ENCODE measurements at regions not wholly inside any gene's neighbourhood (a gene's known extent, or its start where the extent isn't known, plus 50 kb on each side); places are given as distances from the start of the nearest gene placed in this dataset.

- Mint-ChIP-seq H3K9me3 (peaks cover 0 to 26% (median 13%) of the 10 kb centered on the region in 8 donors), H3K36me3 (no peaks in the 10 kb centered on the region), H3K4me1 (no peaks in the 10 kb centered on the region), H3K27ac (no peak overlapping the region), H3K4me3 (no peak overlapping the region), H3K27me3 (no peaks in the 10 kb centered on the region)
- ChIA-PET CTCF (ENCODE audit: partially characterized antibody) (no interaction called here), POLR2A (ENCODE audit: partially characterized antibody) (no interaction called here)
- Histone ChIP-seq H3K9me3 (ENCODE audit: control insufficient read depth in 1 of 2, low read length in 2 of 2) (no peaks in the 10 kb centered on the region), H3K27ac (ENCODE audit: low read depth, low read length) (no peak overlapping the region), H3K27me3 (ENCODE audit: insufficient read depth, low read length) (no peaks in the 10 kb centered on the region), H3K36me3 (ENCODE audit: insufficient read depth, low read length) (no peaks in the 10 kb centered on the region), H3K4me1 (ENCODE audit: insufficient read depth, low read length) (no peaks in the 10 kb centered on the region), H3K4me3 (ENCODE audit: low read length in 2 of 2) (no peak overlapping the region)
- intact Hi-C loops (cut with micrococcal nuclease): no loop called here
- DNase-seq: no peak
These were observed 1025.2 kb downstream of the CDH11 start for GRCh38 chr16:64096689-64097088.

DNA sequence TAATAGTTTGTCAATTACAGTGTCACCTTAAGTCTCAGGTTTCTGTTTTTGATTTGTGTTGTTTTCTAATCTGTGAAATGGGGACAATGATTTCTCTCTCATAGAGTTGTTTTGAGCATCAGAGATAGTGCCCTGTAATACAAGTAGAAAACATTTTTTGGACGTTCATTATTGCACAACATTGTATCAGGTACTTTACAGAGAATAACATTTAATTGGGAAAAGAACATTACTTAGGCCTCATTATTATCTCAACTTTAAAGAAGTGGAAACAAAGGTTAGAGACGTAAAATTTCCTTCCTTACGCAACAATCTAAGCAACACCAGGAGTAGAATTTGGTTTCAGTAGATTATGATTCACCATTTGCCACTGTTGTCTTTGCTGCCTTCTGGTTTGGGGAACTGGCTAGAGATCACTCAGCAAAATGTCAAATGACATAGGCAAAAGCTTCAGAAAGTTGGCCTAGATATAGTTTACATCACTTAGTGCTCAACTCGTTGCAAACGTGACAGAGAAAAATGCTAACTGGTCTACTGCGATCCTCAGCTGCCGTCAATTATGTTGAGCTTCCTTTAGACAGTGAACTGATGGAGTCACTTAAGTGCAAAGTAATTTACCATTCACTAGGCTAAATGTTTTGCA lies 1026.8 kb downstream of the CDH11 start:
- Mint-ChIP-seq H3K4me1 (no peaks in the 10 kb centered on the region), H3K36me3 (no peaks in the 10 kb centered on the region), H3K27me3 (no peaks in the 10 kb centered on the region), H3K27ac (no peak overlapping the region), H3K4me3 (no peak overlapping the region), H3K9me3 (peaks cover 0 to 26% (median 15%) of the 10 kb centered on the region in 8 donors)
- Histone ChIP-seq H3K4me3 (ENCODE audit: low read length in 2 of 2) (no peak overlapping the region), H3K27me3 (ENCODE audit: insufficient read depth, low read length) (no peaks in the 10 kb centered on the region), H3K9me3 (ENCODE audit: control insufficient read depth in 1 of 2, low read length in 2 of 2) (no peaks in the 10 kb centered on the region), H3K36me3 (ENCODE audit: insufficient read depth, low read length) (no peaks in the 10 kb centered on the region), H3K4me1 (ENCODE audit: insufficient read depth, low read length) (no peaks in the 10 kb centered on the region), H3K27ac (ENCODE audit: low read depth, low read length) (no peak overlapping the region)
- intact Hi-C loops (cut with micrococcal nuclease): no loop called here
- CTCF ChIA-PET (ENCODE audit: partially characterized antibody): no interaction called here
- no peak for DNase-seq
- POLR2A ChIA-PET (ENCODE audit: partially characterized antibody): no interaction called here

- DNase-seq: no peak
- no peak overlapping the region for H3K4me3 ChIP-seq (ENCODE audit: low read length in 2 of 2)
- H3K4me1 ChIP-seq (ENCODE audit: insufficient read depth, low read length): no peaks in the 10 kb centered on the region
- H3K4me3 Mint-ChIP-seq: no peak overlapping the region
- no peak overlapping the region for H3K27ac Mint-ChIP-seq
- no peaks in the 10 kb centered on the region for H3K27me3 ChIP-seq (ENCODE audit: insufficient read depth, low read length)
- ChIA-PET CTCF (ENCODE audit: partially characterized antibody) (no interaction called here), POLR2A (ENCODE audit: partially characterized antibody) (no interaction called here)
- H3K4me1 Mint-ChIP-seq: no peaks in the 10 kb centered on the region
- no peaks in the 10 kb centered on the region for H3K36me3 ChIP-seq (ENCODE audit: insufficient read depth, low read length)
- intact Hi-C loops (cut with micrococcal nuclease): no loop called here
- H3K9me3 Mint-ChIP-seq: peaks cover 0 to 22% (median 15%) of the 10 kb centered on the region in 8 donors
- H3K27me3 Mint-ChIP-seq: no peaks in the 10 kb centered on the region
- H3K9me3 ChIP-seq (ENCODE audit: control insufficient read depth in 1 of 2, low read length in 2 of 2): no peaks in the 10 kb centered on the region
- no peaks in the 10 kb centered on the region for H3K36me3 Mint-ChIP-seq
- no peak overlapping the region for H3K27ac ChIP-seq (ENCODE audit: low read depth, low read length)
These were observed 1027.5 kb downstream of the CDH11 start for GRCh38 chr16:64094181-64094965.

- Mint-ChIP-seq H3K27ac (no peak overlapping the region), H3K9me3 (peaks cover 0 to 37% (median 19%) of the 10 kb centered on the region in 8 donors), H3K4me1 (no peaks in the 10 kb centered on the region), H3K27me3 (no peaks in the 10 kb centered on the region), H3K36me3 (peaks cover 0 to 1% of the 10 kb centered on the region in 2 donors), H3K4me3 (no peak overlapping the region)
- no peak overlapping the region for H3K4me3 ChIP-seq (ENCODE audit: low read length in 2 of 2)
- no peak for DNase-seq
- no peaks in the 10 kb centered on the region for H3K27me3 ChIP-seq (ENCODE audit: insufficient read depth, low read length)
- intact Hi-C loops (cut with micrococcal nuclease): no loop called here
- ChIA-PET CTCF (ENCODE audit: partially characterized antibody) (interaction anchor here (1.3 kb wide), 1 partner anchor 56 kb away, joined by 3 read pairs; no protein-coding TSS in a partner anchor), POLR2A (ENCODE audit: partially characterized antibody) (no interaction called here)
- H3K4me1 ChIP-seq (ENCODE audit: insufficient read depth, low read length): no peaks in the 10 kb centered on the region
- H3K27ac ChIP-seq (ENCODE audit: low read depth, low read length): no peak overlapping the region
- no peaks in the 10 kb centered on the region for H3K9me3 ChIP-seq (ENCODE audit: control insufficient read depth in 1 of 2, low read length in 2 of 2)
- no peaks in the 10 kb centered on the region for H3K36me3 ChIP-seq (ENCODE audit: insufficient read depth, low read length)
These were observed 1029.6 kb downstream of the CDH11 start for GRCh38 chr16:64092271-64092670.

DNA sequence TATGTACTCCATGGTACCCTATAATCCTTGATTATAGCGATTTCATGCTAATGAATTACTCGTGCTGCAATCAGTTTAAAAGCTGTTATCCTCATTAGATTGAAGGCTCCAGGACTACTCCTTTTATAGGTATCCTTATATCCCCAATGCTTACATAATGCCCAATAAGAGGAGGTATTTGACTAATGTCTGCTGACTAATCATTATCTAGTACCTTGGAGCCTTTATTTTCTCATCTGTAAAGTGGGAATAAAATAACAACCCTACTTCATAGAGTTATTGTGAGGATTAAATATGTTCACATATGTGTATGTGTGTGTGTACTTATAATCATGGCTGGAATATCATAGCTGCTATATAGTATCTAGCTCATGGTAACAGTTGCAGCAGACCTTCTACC lies 1031.5 kb downstream of the CDH11 start:
- POLR2A ChIA-PET (ENCODE audit: partially characterized antibody): no interaction called here
- Mint-ChIP-seq H3K27ac (no peak overlapping the region), H3K4me3 (no peak overlapping the region), H3K9me3 (peaks cover 0 to 50% (median 22%) of the 10 kb centered on the region in 8 donors), H3K4me1 (no peaks in the 10 kb centered on the region), H3K27me3 (no peaks in the 10 kb centered on the region), H3K36me3 (peaks cover 0 to 1% of the 10 kb centered on the region in 2 donors)
- intact Hi-C loops (cut with micrococcal nuclease): no loop called here
- Histone ChIP-seq H3K27ac (ENCODE audit: low read depth, low read length) (no peak overlapping the region), H3K9me3 (ENCODE audit: control insufficient read depth in 1 of 2, low read length in 2 of 2) (no peaks in the 10 kb centered on the region), H3K4me1 (ENCODE audit: insufficient read depth, low read length) (no peaks in the 10 kb centered on the region), H3K36me3 (ENCODE audit: insufficient read depth, low read length) (no peaks in the 10 kb centered on the region), H3K27me3 (ENCODE audit: insufficient read depth, low read length) (no peaks in the 10 kb centered on the region), H3K4me3 (ENCODE audit: low read length in 2 of 2) (no peak overlapping the region)
- no peak for DNase-seq
- CTCF ChIA-PET (ENCODE audit: partially characterized antibody): no interaction called here

GRCh38 chr16:64089697-64090096 lies 1032.2 kb downstream of the CDH11 start:
- Histone ChIP-seq H3K9me3 (ENCODE audit: control insufficient read depth in 1 of 2, low read length in 2 of 2) (no peaks in the 10 kb centered on the region), H3K4me1 (ENCODE audit: insufficient read depth, low read length) (no peaks in the 10 kb centered on the region), H3K36me3 (ENCODE audit: insufficient read depth, low read length) (no peaks in the 10 kb centered on the region), H3K27me3 (ENCODE audit: insufficient read depth, low read length) (no peaks in the 10 kb centered on the region), H3K27ac (ENCODE audit: low read depth, low read length) (no peak overlapping the region), H3K4me3 (ENCODE audit: low read length in 2 of 2) (no peak overlapping the region)
- no peak for DNase-seq
- H3K9me3 Mint-ChIP-seq: peaks cover 0 to 50% (median 22%) of the 10 kb centered on the region in 8 donors
- no peak overlapping the region for H3K4me3 Mint-ChIP-seq
- H3K27me3 Mint-ChIP-seq: no peaks in the 10 kb centered on the region
- intact Hi-C loops (cut with micrococcal nuclease): no loop called here
- no peaks in the 10 kb centered on the region for H3K4me1 Mint-ChIP-seq
- H3K27ac Mint-ChIP-seq: no peak overlapping the region
- POLR2A ChIA-PET (ENCODE audit: partially characterized antibody): no interaction called here
- peaks cover 0 to 1% of the 10 kb centered on the region in 2 donors for H3K36me3 Mint-ChIP-seq
- CTCF ChIA-PET (ENCODE audit: partially characterized antibody): no interaction called here

- H3K4me3 ChIP-seq (ENCODE audit: low read length in 2 of 2): no peak overlapping the region
- H3K27me3 Mint-ChIP-seq: no peaks in the 10 kb centered on the region
- no peak overlapping the region for H3K4me3 Mint-ChIP-seq
- H3K36me3 Mint-ChIP-seq: peaks cover 0 to 1% of the 10 kb centered on the region in 2 donors
- CTCF ChIA-PET (ENCODE audit: partially characterized antibody): no interaction called here
- no peak overlapping the region for H3K27ac Mint-ChIP-seq
- intact Hi-C loops (cut with micrococcal nuclease): no loop called here
- DNase-seq: no peak
- H3K4me1 ChIP-seq (ENCODE audit: insufficient read depth, low read length): no peaks in the 10 kb centered on the region
- no peaks in the 10 kb centered on the region for H3K36me3 ChIP-seq (ENCODE audit: insufficient read depth, low read length)
- H3K27me3 ChIP-seq (ENCODE audit: insufficient read depth, low read length): no peaks in the 10 kb centered on the region
- no peaks in the 10 kb centered on the region for H3K4me1 Mint-ChIP-seq
- H3K9me3 Mint-ChIP-seq: peaks cover 0 to 46% (median 23%) of the 10 kb centered on the region in 8 donors
- H3K9me3 ChIP-seq (ENCODE audit: control insufficient read depth in 1 of 2, low read length in 2 of 2): no peaks in the 10 kb centered on the region
- no peak overlapping the region for H3K27ac ChIP-seq (ENCODE audit: low read depth, low read length)
- POLR2A ChIA-PET (ENCODE audit: partially characterized antibody): no interaction called here
These were observed 1033.0 kb downstream of the CDH11 start for GRCh38 chr16:64088838-64089237.
